Erythroblast (primary cell): ENCODE measurements at regions not wholly inside any gene's neighbourhood (a gene's known extent, or its start where the extent isn't known, plus 50 kb on each side); places are given as distances from the start of the nearest gene placed in this dataset.

ENCODE experiments used
- GATA1 ChIP-seq: IDR thresholded peaks from 2 replicates; pipeline ENCODE4 v1.6.1; 2011; ENCODE audit warnings: low read depth, mild to moderate bottlenecking, control low read depth, low read length, moderate library complexity
- POLR2A ChIP-seq: IDR thresholded peaks from 2 replicates; pipeline ENCODE4 v1.6.1; 2011; ENCODE audit warnings: mild to moderate bottlenecking, low read length

- no peak for TF ChIP-seq POLR2A
- TF ChIP-seq GATA1: no peak
Observed at GRCh38 chr14:40122968-40123648, 690.9 kb upstream of the FBXO33 start.
